Adrenal gland (tissue), 9 donors: ENCODE measurements at regions not wholly inside any gene's neighbourhood (a gene's known extent, or its start where the extent isn't known, plus 50 kb on each side); places are given as distances from the start of the nearest gene placed in this dataset.

ENCODE experiments used
- DNase-seq, 7 donors: peaks; one replicate each; pipeline ENCODE4 v3.0.0-alpha.2; 2019 to 2020
- H3K27ac ChIP-seq, 5 donors: fragments of 200-600 bp; sonication (generic) in 4 of 5; 1 replicate in 3 of 5; 2 replicates in 2 of 5; pipeline versions ENCODE4 v1.5.1 to v1.8.0; 2016 to 2020; ENCODE audit warnings: mild to moderate bottlenecking in 1 of 5
- H3K27me3 ChIP-seq: fragments of 200-600 bp; 2 replicates; pipeline ENCODE4 v1.8.0; 2021
- H3K36me3 ChIP-seq, 2 donors: fragments of 200-600 bp; replicated peaks in 1 of 2; 1 replicate in 1 of 2; 2 replicates in 1 of 2; pipeline versions ENCODE4 v1.5.1 to v1.8.0; 2018 to 2022
- H3K4me1 ChIP-seq, 2 donors: fragments of 200-600 bp; replicated peaks in 1 of 2; 1 replicate in 1 of 2; 2 replicates in 1 of 2; pipeline versions ENCODE4 v1.5.1 to v1.8.0; 2018 to 2021
- H3K4me3 ChIP-seq, 4 donors: fragments of 200-600 bp; sonication (generic) in 3 of 4; one replicate each; pipeline ENCODE4 v1.5.1; 2016 to 2018
- H3K9me3 ChIP-seq, 3 donors: fragments of 200-600 bp; sonication (generic) in 1 of 3; replicated peaks in 1 of 3; 1 replicate in 2 of 3; 2 replicates in 1 of 3; pipeline versions ENCODE4 v1.5.1 to v1.8.0; 2016 to 2021
- CTCF ChIP-seq, 6 experiments: fragments of 450-650 bp in 4 of 6; fragments of 200-600 bp in 2 of 6; sonication (generic) in 1 of 6; IDR thresholded peaks; 1 replicate in 5 of 6; 2 replicates in 1 of 6; pipeline versions ENCODE4 v1.5.1 to v1.8.0; 2016 to 2021; ENCODE audit warnings: antibody characterized with exemption in 6 of 6, mild to moderate bottlenecking in 2 of 6, moderate library complexity in 1 of 6
- POLR2A ChIP-seq, 2 donors: fragments of 450-650 bp; IDR thresholded peaks; one replicate each; pipeline ENCODE4 v1.6.1; 2017; ENCODE audit warnings: antibody characterized with exemption in 2 of 2, mild to moderate bottlenecking in 2 of 2, moderate library complexity in 1 of 2
- WGBS, 4 donors: extraction: QIAGEN DNeasy Blood & Tissue Kit in 2 of 4; methylation state at CpG; one replicate each; pipeline versions ENCODE4 v1.1.5 to v1.1.7; 2013 to 2017; 5-methylcytosine and 5-hydroxymethylcytosine counted together
- intact Hi-C, 2 donors: fragments of 100-400 bp; cut with DNase I; formaldehyde crosslinking; loops; one replicate each; pipeline versions ENCODE4 v1.14.1 to v1.15.0; 2022 to 2023
- donor health status: healthy with polysubstance abuse.
- donor health status: Bipolar disorder and iron deficiency.
- donor health status: DM: yes; HTN: yes; CAD: no.
- donor health status: DM: no; HTN: no; CAD: no.
- donor health status: DM: no; HTN: no; CAD: no.

- H3K4me1 ChIP-seq = no peaks in the 10 kb centered on the region
- no peak overlapping the region for H3K4me3 ChIP-seq
- WGBS, 4 donors = 65 to 80% (median 70%) methylated on average over 2 of the region's 2 CpGs
- no peak for TF ChIP-seq CTCF (IDR thresholded peaks at IDR 0.05)
- TF ChIP-seq POLR2A (IDR thresholded peaks at IDR 0.05) = no peak
- no peaks in the 10 kb centered on the region for H3K9me3 ChIP-seq
- intact Hi-C loops = no loop called here
- H3K27ac ChIP-seq = no peak overlapping the region
- H3K36me3 ChIP-seq = no peaks in the 10 kb centered on the region
- no peaks in the 10 kb centered on the region for H3K27me3 ChIP-seq
- no peak for DNase-seq
Measured at GRCh38 chr9:75582870-75583269, 307.6 kb upstream of the PCSK5 start.

GRCh38 chr9:75588808-75589207 lies 301.7 kb upstream of the PCSK5 start:
- DNase-seq = no peak
- WGBS, 4 donors = 73 to 84% (median 75%) methylated on average over 2 of the region's 2 CpGs

GRCh38 chr9:75589497-75589896 lies 301.0 kb upstream of the PCSK5 start:
- intact Hi-C loops = no loop called here
- Histone ChIP-seq H3K36me3 (no peaks in the 10 kb centered on the region), H3K4me1 (no peaks in the 10 kb centered on the region), H3K27me3 (no peaks in the 10 kb centered on the region), H3K4me3 (no peak overlapping the region), H3K9me3 (no peaks in the 10 kb centered on the region), H3K27ac (no peak overlapping the region)
- TF ChIP-seq POLR2A (IDR thresholded peaks at IDR 0.05) (no peak), CTCF (IDR thresholded peaks at IDR 0.05) (no peak)
- WGBS, 4 donors = 66 to 85% (median 70%) methylated on average over 2 of the region's 2 CpGs
- no peak for DNase-seq

More at GRCh38 chr9:75588808-75589207, 301.7 kb upstream of the PCSK5 start:
- Histone ChIP-seq H3K4me3 (no peak overlapping the region), H3K9me3 (no peaks in the 10 kb centered on the region), H3K36me3 (no peaks in the 10 kb centered on the region), H3K4me1 (no peaks in the 10 kb centered on the region), H3K27me3 (no peaks in the 10 kb centered on the region), H3K27ac (no peak overlapping the region)
- intact Hi-C loops = no loop called here
- peak in 1 of 6 experiments; percentile 23 for TF ChIP-seq CTCF (IDR thresholded peaks at IDR 0.05)
- no peak for TF ChIP-seq POLR2A (IDR thresholded peaks at IDR 0.05)

GRCh38 chr9:75591972-75592371 lies 298.5 kb upstream of the PCSK5 start:
- TF ChIP-seq POLR2A (IDR thresholded peaks at IDR 0.05) (no peak), CTCF (IDR thresholded peaks at IDR 0.05) (no peak)
- no peak for DNase-seq
- no peaks in the 10 kb centered on the region for H3K36me3 ChIP-seq
- no peaks in the 10 kb centered on the region for H3K9me3 ChIP-seq
- H3K4me3 ChIP-seq = no peak overlapping the region
- H3K27ac ChIP-seq = no peak overlapping the region
- WGBS, 4 donors = 52 to 75% (median 70%) methylated on average over 3 of the region's 3 CpGs
- H3K4me1 ChIP-seq = no peaks in the 10 kb centered on the region
- intact Hi-C loops = no loop called here
- no peaks in the 10 kb centered on the region for H3K27me3 ChIP-seq
